Osteocyte (in vitro differentiated cells): ENCODE measurements at regions not wholly inside any gene's neighbourhood (a gene's known extent, or its start where the extent isn't known, plus 50 kb on each side); places are given as distances from the start of the nearest gene placed in this dataset.
"Not testable (repeated sequence)": the region's sequence is repeated elsewhere in the genome, so short reads cannot be mapped to it uniquely, and the experiment has no call there.

Experiments
- DNase-seq: peaks from one replicate; pipeline ENCODE4 v3.0.0; 2021; ENCODE audit warnings: mixed read lengths; ENCODE audit not compliant: unreplicated experiment; ENCODE audit errors: extremely low spot score
- H3K27ac Mint-ChIP-seq: one replicate; pipeline ENCODE4 v1.8.0; 2021; ENCODE audit warnings: mild to moderate bottlenecking, mixed read lengths; ENCODE audit not compliant: unreplicated experiment
- H3K27me3 Mint-ChIP-seq: one replicate; pipeline ENCODE4 v1.8.0; 2021; ENCODE audit warnings: mixed read lengths; ENCODE audit not compliant: unreplicated experiment
- H3K36me3 Mint-ChIP-seq: one replicate; pipeline ENCODE4 v1.8.0; 2021; ENCODE audit warnings: mixed read lengths; ENCODE audit not compliant: unreplicated experiment
- H3K4me1 Mint-ChIP-seq: one replicate; pipeline ENCODE4 v1.8.0; 2021; ENCODE audit warnings: mixed read lengths; ENCODE audit not compliant: unreplicated experiment
- H3K4me3 Mint-ChIP-seq: one replicate; pipeline ENCODE4 v1.8.0; 2021; ENCODE audit warnings: mild to moderate bottlenecking, moderate library complexity, mixed read lengths; ENCODE audit not compliant: unreplicated experiment
- H3K9me3 Mint-ChIP-seq: one replicate; pipeline ENCODE4 v1.8.0; 2021; ENCODE audit warnings: mixed read lengths; ENCODE audit not compliant: unreplicated experiment
- TF ChIP-seq, protein P1 (sequence below): fragments of 200-600 bp; sonication (generic); IDR thresholded peaks from 2 replicates; pipeline ENCODE4 v1.5.0; 2021; ENCODE audit warnings: antibody characterized with exemption, mild to moderate bottlenecking, moderate library complexity

- H3K4me1 Mint-ChIP-seq, result peaks cover 3% of the 10 kb centered on the region
- H3K9me3 Mint-ChIP-seq, result no peaks in the 10 kb centered on the region
- no peaks in the 10 kb centered on the region for H3K27me3 Mint-ChIP-seq
- DNase-seq, result no peak
- H3K36me3 Mint-ChIP-seq, result no peaks in the 10 kb centered on the region
- TF ChIP-seq, protein P1, sequence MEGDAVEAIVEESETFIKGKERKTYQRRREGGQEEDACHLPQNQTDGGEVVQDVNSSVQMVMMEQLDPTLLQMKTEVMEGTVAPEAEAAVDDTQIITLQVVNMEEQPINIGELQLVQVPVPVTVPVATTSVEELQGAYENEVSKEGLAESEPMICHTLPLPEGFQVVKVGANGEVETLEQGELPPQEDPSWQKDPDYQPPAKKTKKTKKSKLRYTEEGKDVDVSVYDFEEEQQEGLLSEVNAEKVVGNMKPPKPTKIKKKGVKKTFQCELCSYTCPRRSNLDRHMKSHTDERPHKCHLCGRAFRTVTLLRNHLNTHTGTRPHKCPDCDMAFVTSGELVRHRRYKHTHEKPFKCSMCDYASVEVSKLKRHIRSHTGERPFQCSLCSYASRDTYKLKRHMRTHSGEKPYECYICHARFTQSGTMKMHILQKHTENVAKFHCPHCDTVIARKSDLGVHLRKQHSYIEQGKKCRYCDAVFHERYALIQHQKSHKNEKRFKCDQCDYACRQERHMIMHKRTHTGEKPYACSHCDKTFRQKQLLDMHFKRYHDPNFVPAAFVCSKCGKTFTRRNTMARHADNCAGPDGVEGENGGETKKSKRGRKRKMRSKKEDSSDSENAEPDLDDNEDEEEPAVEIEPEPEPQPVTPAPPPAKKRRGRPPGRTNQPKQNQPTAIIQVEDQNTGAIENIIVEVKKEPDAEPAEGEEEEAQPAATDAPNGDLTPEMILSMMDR, result no peak
- H3K4me3 Mint-ChIP-seq, result no peak overlapping the region
- no peak overlapping the region for H3K27ac Mint-ChIP-seq
Observed at GRCh38 chr2:163974766-163975165, 239.0 kb upstream of the FIGN start.

DNA sequence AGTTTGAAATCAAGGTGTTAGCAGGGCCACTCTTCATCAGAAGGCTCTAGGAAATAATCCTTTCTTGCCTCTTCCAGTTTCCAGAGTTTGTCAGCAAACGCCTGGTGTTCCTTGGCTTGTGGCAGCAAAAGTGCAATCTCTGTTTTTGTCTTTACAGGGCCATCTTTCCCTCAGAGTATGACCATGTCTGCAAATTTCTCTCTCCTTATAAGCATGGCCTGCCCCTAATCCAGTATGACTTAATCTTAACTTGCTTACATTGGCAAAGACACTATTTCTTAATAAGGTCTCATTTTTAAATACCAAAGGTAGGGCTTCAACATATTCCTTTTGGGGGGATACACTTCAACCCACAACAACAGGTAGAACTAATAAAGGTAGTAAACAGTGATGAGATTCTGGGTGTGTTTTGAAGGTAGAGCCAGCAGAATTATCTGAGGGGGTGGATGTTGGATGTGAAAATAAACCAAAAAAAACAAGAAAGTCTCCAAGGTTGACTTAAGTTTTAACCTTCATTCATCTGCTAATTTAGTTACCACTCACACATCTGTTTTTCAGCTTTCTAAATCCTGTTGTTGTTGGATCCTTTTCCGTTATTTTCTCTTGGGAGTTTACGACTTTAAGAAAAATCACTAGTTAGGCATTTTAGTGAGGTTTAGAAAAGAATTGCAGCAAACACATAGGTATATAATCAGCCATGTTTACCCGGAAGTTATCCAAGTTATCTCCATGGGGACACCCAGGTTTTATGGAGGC, 234.4 kb upstream of the FIGN start:
- no peak for DNase-seq
- H3K4me1 Mint-ChIP-seq, result peaks cover 3% of the 10 kb centered on the region
- H3K9me3 Mint-ChIP-seq, result no peaks in the 10 kb centered on the region
- H3K36me3 Mint-ChIP-seq, result no peaks in the 10 kb centered on the region
- no peak overlapping the region for H3K27ac Mint-ChIP-seq
- H3K4me3 Mint-ChIP-seq, result no peak overlapping the region
- TF ChIP-seq, protein P1, result no peak
- no peaks in the 10 kb centered on the region for H3K27me3 Mint-ChIP-seq

DNA sequence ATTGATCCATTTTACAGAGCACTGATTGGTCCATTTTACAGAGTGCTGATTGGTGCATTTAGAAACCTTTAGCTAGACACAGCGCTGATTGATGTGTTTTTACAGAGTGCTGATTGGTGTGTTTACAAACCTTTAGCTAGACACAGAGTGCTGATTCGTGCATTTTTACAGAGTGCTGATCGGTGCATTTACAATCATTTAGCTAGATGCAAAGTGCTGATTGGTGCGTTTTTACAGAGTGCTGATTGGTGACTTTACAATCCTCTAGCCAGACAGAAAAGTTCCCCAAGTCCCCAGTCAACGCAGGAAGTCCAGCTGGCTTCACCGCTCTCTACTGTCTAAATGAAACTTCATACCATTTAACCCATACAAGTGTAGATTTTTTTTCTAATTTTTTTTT, 228.5 kb upstream of the FIGN start:
- H3K36me3 Mint-ChIP-seq, DNase-seq, H3K27me3 Mint-ChIP-seq, H3K4me1 Mint-ChIP-seq, H3K9me3 Mint-ChIP-seq, H3K27ac Mint-ChIP-seq, H3K4me3 Mint-ChIP-seq: not testable (repeated sequence)

DNA sequence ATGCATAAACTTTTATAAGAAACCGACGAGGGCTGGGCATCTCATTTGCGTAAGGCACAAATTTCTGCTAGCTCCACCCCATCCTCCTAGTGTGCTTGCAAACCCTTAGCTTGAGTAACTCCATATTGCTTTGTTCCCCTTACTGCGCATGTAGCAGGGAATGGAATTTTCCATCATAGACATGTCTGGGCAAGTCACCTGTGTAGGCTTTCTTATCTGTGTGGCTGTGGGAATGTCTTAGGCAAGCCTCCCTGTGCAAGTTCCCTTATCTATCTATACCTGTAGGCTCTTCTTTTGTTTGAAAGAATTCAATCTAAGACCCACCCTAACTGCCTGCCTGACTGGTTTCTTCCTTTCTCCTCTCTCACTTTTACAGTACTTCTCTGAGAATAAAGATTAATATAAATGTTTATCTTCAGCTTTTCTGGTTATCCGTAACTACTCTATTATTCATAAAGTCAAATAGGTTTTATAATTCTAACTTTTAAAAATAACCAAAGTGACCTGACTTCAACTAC, 217.6 kb upstream of the FIGN start:
- TF ChIP-seq, protein P1, result no peak
- Mint-ChIP-seq H3K4me1 (peaks cover 2% of the 10 kb centered on the region), H3K27me3 (no peaks in the 10 kb centered on the region), H3K27ac (no peak overlapping the region), H3K4me3 (no peak overlapping the region), H3K9me3 (peaks cover under 1% of the 10 kb centered on the region), H3K36me3 (no peaks in the 10 kb centered on the region)
- no peak for DNase-seq

- TF ChIP-seq, protein P1, result no peak
- no peaks in the 10 kb centered on the region for H3K27me3 Mint-ChIP-seq
- H3K27ac Mint-ChIP-seq, result no peak overlapping the region
- H3K36me3 Mint-ChIP-seq, result no peaks in the 10 kb centered on the region
- no peak overlapping the region for H3K4me3 Mint-ChIP-seq
- DNase-seq, result no peak
- no peaks in the 10 kb centered on the region for H3K4me1 Mint-ChIP-seq
- no peaks in the 10 kb centered on the region for H3K9me3 Mint-ChIP-seq
Observed at GRCh38 chr2:163951312-163951711, 215.5 kb upstream of the FIGN start.
